GM19240 (cell line): ENCODE measurements at regions not wholly inside any gene's neighbourhood (a gene's known extent, or its start where the extent isn't known, plus 50 kb on each side); places are given as distances from the start of the nearest gene placed in this dataset.

Experiments used
- DNase-seq: peaks from one replicate; pipeline ENCODE4 v3.0.0; 2011; ENCODE audit warnings: low spot score; ENCODE audit not compliant: insufficient read length

DNA sequence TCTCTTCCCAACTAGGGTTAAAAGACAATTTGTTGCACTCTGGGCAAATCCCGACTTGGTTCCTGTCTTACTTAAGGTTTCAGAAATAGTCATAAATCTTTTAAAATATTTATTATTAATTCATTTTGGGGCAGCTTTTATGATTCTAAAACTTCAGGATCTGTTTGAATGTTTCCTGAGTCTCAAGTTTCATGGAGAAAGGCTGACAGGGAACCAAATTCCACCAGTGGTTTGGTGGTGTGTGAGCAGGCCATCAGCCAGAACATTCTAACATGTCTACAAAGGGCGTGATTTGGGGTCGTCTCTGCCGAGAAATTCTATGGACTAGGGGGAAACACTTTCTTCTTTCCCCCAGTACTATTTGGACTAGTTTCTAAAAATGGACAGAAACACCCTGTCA, 366.4 kb downstream of the ZNF521 start:
- no peak for DNase-seq

DNA sequence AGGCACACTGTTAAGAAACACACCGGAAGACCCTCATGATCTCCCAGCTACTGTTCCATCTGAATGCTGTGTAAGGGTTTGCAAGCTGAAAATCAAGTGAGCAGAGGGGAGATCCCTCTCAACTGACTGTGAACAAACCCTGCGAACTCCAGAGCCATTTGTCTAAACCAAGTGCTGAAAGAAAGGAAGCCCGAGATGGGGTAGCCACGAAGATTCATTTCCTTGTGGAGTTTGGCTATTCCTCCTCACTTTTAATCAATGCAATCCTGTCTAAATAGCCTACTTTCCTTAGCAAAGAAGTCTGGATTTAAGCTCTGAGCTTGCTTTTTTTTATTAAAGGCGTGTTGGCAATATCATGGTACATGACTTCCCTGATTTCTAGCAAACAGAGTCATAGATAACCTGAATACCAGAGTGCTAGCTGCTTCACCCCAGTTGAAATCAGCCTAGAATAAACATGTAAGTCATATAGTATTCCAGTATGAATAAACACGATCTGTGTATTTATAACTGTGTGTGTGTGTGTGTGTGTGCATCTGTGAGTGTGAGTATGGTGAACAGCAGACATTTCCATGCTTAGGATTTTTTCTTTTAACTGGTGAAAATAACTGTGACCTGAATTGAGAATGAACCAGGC, 365.2 kb downstream of the ZNF521 start:
- DNase-seq, result no peak

DNA sequence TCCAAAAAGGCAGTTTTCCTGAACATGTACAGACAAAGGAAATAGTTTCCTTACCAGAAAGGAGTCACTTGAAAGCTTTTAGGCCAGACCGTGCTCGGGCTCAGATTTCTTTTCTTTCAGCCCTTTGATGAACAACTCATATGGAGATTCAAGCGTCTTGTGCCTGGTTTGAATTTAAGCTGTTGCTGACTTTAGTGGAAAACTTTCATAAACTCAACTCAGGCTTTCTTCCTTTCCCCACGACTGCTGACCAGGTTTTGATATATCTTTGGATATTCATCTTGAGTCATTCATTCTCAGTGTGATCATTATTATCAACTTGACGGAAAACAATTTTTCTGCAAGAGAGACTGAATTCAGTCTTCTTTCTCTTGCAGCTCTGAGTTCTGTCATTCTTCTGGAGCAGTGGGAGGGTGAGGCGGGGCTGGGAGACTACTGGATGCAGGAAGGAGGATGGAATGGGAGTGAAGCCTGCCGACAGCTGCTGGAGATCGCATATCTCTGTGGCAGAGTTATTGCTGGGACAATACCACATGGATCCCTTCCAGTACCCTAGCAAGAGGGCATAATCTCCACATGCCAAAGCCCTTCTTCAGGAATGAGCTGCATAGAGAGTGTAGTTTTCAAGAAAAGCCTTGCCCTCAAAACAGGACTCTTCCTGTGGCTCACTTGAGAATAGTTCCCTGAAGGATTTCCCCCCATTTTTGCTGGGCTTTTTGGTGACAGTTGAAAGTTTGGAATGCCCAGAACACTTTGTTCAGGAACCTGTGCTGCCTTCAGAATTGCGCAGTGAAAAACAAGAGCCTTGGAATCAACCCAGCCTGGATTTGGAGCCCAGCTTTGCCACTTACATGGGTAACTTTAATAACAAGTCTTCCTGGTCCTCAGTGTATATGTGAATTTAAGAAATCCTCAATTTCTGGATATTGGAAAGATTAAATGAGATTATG, 364.4 kb downstream of the ZNF521 start:
- no peak for DNase-seq

DNA sequence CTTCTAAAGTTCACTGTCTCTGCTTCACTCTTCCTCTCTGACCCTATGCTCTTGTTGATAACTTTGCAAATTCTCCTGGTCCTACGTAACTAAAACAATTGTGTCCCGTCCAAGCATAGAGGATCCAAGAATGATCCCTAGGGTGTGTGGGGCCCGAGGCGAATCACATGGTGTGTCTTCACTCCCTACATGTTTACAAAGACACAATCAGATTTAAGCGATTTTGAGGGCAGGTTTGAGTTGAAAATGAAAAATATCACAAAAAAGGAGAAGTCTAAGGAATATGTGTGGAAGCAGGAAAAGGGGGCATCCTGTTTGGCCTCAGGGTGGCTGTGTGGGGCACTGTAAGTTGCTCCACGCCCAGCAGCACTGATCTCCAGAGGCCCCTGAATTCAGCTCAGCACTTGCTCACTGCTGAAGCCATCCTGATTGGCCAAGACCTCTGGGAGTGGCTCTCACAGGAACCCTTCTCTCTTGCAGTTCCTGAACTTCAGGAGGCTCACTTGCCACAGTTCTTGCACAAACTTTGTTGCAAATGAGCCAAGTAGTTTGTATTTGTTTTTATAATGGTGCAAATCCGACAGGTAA, 363.6 kb downstream of the ZNF521 start:
- DNase-seq, result no peak

DNA sequence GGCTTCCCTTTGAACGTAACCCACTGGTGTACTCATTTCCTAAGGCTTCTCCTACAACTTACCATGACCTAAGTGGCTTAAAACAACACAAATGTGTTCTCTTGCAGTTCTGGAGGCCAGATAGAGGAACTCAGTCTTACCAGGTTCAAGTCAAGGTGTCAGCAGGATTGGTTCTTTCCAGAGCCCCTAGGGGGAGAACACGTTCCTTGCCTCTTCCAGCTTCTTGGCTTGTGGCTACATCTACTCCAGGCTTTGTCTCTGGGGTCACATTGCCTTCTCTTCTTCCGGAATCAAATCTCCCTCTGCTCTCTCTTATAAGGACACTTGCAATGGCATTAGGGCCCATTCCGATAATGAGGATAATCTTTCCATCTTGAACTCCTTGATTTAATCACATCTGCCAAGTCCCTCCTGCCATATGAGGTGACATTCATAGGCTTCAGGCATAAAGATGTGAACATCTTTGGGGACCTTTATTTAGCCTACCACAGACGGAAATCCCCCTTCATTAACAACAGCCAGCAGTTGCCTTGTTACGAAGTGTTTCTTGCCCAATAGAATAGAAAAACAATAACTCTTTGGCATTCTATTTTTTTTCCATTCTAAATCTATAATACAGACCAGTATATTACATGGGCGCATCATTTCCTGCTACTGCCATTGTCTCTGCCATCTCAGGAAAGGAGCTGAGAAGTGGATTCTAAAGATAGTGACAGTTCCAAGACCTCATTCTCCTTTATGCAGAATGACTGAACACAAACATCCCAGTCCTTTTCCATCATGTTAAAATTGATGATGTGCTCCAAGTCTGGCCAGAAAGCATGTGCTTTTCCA, 362.0 kb downstream of the ZNF521 start:
- no peak for DNase-seq

DNA sequence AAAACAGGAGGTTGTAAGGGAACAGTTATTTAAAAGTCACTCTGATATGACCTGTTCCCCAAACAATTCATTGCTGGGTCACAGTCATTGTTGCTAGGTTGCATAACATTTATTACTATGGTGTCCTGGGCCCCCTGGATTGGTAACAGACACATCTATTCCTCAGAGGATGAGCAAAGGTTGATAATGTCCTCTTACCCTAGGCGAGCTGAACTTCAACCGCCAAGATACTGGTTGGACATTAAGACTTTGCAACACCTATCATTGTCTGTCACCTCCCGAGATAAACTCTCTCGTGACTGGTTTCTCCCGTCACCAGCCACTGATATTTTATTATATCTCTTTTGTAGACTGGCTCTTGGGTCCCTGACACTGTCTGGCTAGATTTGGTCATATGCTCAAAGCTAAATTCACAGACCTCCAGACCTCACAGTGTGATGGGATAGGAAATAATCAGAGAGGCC, 361.3 kb downstream of the ZNF521 start:
- no peak for DNase-seq

DNA sequence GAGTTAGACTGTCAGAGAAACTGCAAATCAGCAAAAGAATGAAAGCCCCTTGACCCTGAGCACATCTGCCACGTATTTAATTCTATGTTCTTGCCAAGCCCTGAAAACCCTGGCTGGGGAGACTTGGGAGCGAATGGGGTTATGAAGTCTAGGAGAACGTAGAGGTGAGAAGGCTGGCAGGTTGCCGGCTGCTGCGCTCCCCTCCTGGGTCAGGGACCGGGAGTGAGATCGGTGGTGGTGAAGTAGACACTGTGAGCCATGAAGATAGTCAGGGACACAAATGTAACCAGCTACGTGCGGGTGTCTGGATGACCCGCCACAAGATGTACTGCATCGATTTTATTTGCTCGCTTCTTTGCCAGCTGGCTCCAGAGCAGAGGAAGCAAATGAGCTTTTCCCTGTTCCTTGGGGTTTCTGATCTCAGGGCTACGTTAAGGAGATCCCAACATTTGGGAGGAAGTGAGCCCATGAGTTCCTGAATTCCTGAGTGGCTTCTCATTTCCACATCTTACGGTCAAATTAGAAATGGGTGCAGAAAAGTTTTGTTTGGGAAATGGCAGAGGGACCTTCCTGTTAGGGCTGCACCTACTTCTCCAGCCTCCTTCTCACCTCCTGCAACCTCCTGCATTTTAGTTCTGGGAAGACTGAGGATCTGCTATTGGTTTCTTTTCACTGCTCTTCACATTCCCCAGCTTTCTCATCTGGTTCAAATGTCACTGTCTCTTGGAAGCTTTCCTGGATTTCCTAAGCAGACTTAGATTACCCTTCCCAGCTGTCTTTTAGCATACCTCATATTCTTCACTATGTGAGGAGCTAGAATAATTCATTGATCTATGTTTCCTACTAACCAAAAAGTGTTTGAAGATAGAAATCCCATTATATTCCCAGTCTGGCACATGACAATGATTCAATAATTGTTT, 360.6 kb downstream of the ZNF521 start:
- no peak for DNase-seq

DNA sequence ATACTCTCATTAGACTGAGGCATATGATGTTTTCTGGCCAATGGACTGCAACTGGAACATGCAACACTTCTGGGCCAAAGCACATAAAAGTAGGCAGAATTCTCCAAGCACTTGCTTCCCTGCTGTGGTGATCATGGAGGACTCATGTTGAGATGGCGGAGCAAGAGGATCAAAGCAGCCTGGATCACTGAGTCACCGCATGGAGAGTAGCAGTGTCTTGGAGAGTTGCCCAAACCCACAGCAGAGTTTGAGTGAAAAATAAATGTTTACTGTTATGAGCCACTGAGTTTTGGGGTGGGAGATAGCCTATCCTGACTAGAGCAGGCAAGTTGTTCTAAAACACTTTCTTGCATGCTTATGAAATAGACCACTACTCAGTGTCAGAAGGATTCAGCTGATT, 359.5 kb downstream of the ZNF521 start:
- no peak for DNase-seq

DNA sequence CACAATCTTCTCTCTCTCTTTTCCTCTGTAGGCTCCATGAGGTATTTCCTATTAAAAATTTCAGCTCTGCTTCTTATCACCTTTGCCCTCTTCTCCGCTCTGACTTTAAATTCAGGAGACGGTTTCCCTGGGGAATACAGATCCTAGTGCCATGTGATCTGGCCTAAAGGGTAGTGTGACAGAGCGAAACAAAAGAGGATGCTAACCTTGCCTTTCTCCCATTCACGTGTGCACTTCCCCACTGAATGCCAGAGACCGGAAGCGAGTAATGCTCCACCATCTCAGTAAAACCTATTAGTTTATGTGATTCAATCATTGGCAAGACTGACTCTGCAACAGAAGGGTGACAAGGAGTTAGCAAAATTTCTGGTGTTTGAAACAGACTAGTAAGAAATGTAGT, 358.3 kb downstream of the ZNF521 start:
- DNase-seq, result no peak

DNA sequence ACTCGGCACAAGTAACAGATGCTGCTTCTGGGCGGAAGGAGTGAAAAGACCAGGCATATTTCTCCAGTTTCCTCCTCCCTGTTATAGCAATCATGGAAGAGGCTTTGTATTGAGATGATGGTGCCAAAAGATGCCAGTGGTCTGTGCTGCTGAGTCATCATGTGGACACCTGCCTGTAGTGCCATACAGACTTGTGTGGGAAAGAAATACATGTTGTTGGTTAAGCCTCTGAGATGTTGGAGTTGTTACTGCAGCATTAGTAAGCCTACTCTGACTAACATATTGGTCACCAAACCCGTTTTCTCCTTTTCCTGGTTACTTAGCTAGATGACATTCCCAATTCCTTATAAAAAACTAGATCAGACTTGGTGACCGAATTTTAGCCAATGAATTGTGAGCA, 356.9 kb downstream of the ZNF521 start:
- DNase-seq, result no peak

DNA sequence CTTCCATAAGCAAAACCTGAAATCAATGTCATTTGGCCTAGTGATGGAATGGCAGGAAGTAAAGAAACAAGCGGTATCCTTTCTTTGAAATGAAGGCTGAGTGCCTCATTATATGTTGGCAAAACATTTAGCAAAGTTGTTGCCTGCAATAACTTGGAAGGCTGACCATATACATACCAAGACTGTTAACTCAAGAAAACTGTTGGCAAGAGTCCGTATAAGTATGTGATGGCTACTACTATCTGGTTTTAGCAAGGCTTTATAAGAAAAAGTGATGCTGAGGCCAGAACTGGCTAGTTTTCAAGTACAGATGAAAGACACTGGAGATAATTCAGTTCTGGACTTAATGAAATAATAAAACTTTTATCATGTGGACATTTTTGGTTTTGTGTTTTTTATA, 356.2 kb downstream of the ZNF521 start:
- no peak for DNase-seq

DNA sequence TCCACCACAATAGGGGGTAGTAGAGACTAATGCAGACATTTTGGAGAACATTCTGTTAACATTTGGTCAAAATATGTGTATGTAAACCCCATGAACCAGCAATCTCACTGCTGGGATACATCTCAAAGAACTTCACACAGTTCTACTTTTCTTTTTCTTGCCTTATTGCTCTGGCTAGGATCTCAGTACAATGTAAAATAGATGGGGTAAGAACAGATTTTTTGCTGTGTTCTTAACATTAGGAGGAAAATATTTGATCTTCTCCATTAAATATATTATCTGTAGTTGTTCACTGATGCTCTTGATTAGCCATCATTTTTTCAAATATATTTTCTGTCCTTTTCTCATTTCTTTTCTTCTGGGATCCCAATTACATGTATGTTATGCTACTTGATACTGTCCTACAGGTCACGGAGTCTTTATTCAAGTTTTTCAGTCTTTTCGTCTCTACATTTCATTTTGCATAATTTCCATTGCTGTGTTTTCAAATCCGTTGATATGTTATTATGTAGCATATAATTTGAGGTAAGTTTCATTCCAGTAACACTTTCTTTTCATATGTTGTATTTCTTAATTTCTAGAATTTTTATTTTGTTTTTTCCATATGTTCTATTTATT, 352.2 kb downstream of the ZNF521 start:
- no peak for DNase-seq

DNA sequence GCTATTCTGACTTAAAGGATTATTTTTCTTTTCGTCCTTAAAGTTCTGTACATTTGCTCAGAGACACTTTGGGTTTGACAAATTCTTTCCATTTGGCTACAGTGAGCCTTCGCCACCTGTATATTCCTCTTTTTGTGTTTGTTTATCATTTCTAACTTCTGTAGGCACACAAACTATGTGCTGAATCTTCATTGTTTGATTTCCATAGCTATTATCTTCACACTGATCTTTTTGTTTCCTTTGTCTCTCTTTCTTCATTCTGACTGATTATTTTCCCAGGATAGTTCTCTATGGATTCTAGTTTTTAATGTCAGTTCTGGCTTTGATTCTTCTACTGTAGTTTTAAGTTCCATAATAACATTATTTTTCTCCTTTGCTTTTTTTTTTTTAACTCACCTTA, 350.2 kb downstream of the ZNF521 start:
- DNase-seq, result no peak

DNA sequence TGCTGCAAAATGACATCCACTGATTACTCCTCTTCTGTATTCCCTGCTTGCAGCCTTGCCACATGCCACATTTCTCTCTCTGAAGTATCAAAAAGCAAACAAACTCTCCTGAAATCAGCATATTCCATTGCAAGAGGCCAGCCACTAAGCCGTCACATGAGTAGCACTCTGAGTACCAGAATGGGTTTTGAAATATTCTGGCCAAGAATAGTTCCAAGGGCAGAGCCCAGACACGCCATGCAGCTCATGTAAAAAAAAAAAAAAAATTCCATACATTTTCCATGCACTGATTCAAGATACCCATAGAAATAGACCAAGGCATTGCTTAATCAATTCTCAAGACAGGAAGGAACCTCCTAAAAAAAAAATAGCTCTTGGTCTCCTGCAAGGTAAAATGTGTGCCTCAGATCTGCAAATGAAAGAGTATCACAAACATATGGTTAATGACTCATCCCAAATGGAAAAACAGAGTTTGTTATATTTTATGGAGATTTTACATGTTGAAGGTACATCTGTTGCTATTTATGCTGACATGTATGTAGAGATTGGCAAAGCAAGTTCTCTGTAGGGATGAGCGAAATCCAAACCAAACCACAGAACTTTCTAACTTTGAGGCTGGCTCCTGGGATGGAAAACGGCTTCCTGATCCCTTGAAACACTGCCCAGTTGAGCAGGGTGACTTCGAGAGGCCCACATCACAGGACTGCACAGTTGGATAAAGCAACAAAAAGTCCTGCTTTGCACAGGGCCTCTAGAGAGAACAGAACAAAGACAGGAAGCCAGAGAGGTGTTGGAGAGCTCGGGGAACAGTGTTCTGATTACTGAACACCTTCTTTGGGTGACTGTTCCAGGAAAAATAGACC, 346.2 kb downstream of the ZNF521 start:
- DNase-seq, result no peak

DNA sequence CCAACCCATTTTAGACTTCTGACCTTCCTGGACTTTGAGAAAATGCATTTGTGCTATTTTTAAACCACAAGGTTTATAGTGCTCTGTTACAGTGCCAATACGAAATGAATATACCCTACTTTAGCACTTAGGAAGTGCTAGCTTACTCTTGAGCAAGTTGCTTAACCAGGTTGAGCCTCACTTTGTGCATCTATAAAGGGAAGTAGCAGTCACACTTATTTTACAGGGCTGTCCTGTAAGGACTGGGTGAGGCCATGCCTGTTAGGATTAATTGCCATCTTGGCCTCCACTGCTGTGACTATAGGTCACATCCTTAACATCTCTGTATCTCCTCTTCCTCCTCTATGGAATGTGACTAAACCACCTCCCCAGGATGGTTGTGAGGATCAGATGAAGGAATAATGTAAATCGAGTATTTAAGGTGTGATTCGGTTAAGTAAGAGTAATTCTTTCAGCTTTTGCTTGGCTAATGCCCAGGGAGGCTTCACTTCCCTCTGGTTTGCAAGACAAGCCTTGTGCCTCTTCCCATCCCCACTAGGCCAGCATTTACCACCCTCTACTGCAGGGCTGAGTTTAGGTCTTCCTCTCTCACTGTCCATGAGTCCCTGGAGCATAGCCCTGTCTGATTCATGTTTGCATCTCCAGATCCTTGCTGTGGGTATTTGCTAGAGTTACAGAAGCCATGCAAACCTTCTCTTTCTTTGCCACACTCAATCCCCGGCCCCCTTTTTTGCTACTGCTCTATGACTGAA, 341.2 kb downstream of the ZNF521 start:
- no peak for DNase-seq
